CD4-positive, alpha-beta T cell (primary cell): ENCODE measurements at regions not wholly inside any gene's neighbourhood (a gene's known extent, or its start where the extent isn't known, plus 50 kb on each side); places are given as distances from the start of the nearest gene placed in this dataset.
"Not testable (repeated sequence)": the region's sequence is repeated elsewhere in the genome, so short reads cannot be mapped to it uniquely, and the experiment has no call there.

Source experiments
- ATAC-seq: fragments of 200-7000 bp; cut with Tn5 transposase; one replicate; pipeline ENCODE4 v1.10.0; 2022; ENCODE audit warnings: mild to moderate bottlenecking; ENCODE audit not compliant: poor library complexity
- CTCF ChIA-PET: fragments of 350-600 bp; sonication (Branson Sonifier 250); formaldehyde crosslinking; loops from one replicate; lab custom pipeline; 2021; ENCODE audit warnings: antibody characterized with exemption, inconsistent platforms; lab: Charles Lee
- POLR2A ChIA-PET: fragments of 350-600 bp; sonication (Branson Sonifier 250); formaldehyde crosslinking; loops from one replicate; lab custom pipeline; 2021; ENCODE audit warnings: antibody characterized with exemption, inconsistent platforms; lab: Charles Lee
- DNase-seq, 14 experiments: peaks; one replicate each; pipeline ENCODE4 v3.0.0-alpha.2; 2013 to 2020; ENCODE audit warnings: mixed read lengths in 2 of 14
- H3K27ac ChIP-seq, 2 donors: one replicate each; pipeline versions ENCODE4 v1.5.1 to v1.7.0; 2013; ENCODE audit warnings: low read length in 2 of 2, low read depth in 1 of 2, mild to moderate bottlenecking in 1 of 2
- H3K27me3 ChIP-seq, 2 experiments: 1 replicate in 1 of 2; 2 replicates in 1 of 2; pipeline versions ENCODE4 v1.6.1 to v1.7.0; 2013; ENCODE audit warnings: low read length in 2 of 2, control low read depth in 1 of 2, mild to moderate bottlenecking in 1 of 2, moderate library complexity in 1 of 2; ENCODE audit not compliant: insufficient read depth in 2 of 2, control insufficient read depth in 1 of 2
- H3K36me3 ChIP-seq: one replicate; pipeline ENCODE4 v1.6.1; 2013; ENCODE audit warnings: low read length, control low read depth; ENCODE audit not compliant: insufficient read depth
- H3K4me1 ChIP-seq: one replicate; pipeline ENCODE4 v1.6.1; 2013; ENCODE audit warnings: low read length, control low read depth; ENCODE audit not compliant: insufficient read depth
- H3K4me3 ChIP-seq: one replicate; pipeline ENCODE4 v1.5.1; 2013; ENCODE audit warnings: mild to moderate bottlenecking, low read length, moderate library complexity
- H3K9me3 ChIP-seq, 2 experiments: 1 replicate in 1 of 2; 2 replicates in 1 of 2; pipeline versions ENCODE4 v1.6.1 to v1.7.0; 2013; ENCODE audit warnings: low read length in 2 of 2, mild to moderate bottlenecking in 2 of 2, control low read depth in 1 of 2, moderate library complexity in 1 of 2; ENCODE audit not compliant: control insufficient read depth in 1 of 2, insufficient read depth in 1 of 2
- H3K27ac Mint-ChIP-seq: one replicate; pipeline ENCODE4 v1.8.0; 2020; ENCODE audit warnings: mixed read lengths
- H3K27me3 Mint-ChIP-seq: one replicate; pipeline ENCODE4 v1.8.0; 2021; ENCODE audit warnings: mixed read lengths
- H3K36me3 Mint-ChIP-seq: one replicate; pipeline ENCODE4 v1.8.0; 2021; ENCODE audit warnings: low read depth, mixed read lengths
- H3K4me1 Mint-ChIP-seq: one replicate; pipeline ENCODE4 v1.8.0; 2021; ENCODE audit warnings: low read depth, mixed read lengths
- H3K4me3 Mint-ChIP-seq: one replicate; pipeline ENCODE4 v1.8.0; 2020; ENCODE audit warnings: mild to moderate bottlenecking, mixed read lengths
- H3K9me3 Mint-ChIP-seq: one replicate; pipeline ENCODE4 v1.8.0; 2020; ENCODE audit warnings: mixed read lengths
- CTCF ChIP-seq: fragments of 200-600 bp; IDR thresholded peaks from one replicate; pipeline ENCODE4 v1.8.0; 2022; ENCODE audit warnings: antibody characterized with exemption, mild to moderate bottlenecking
- intact Hi-C, 2 experiments: fragments of 100-400 bp; cut with DNase I in 1 of 2; cut with micrococcal nuclease in 1 of 2; formaldehyde crosslinking; loops; one replicate each; pipeline versions ENCODE4 v1.15.1 to v1.9.0; 2023 to 2025; cut with DNase I, micrococcal nuclease

GRCh38 chr13:79185580-79185979 is 220.5 kb downstream of the RBM26 start:
- no peaks in the 10 kb centered on the region for H3K36me3 Mint-ChIP-seq
- Histone ChIP-seq H3K27me3 (no peaks in the 10 kb centered on the region), H3K9me3 (no peaks in the 10 kb centered on the region), H3K27ac (no peak overlapping the region), H3K36me3 (no peaks in the 10 kb centered on the region), H3K4me3 (no peak overlapping the region), H3K4me1 (no peaks in the 10 kb centered on the region)
- no peaks in the 10 kb centered on the region for H3K4me1 Mint-ChIP-seq
- TF ChIP-seq CTCF, result no peak
- DNase-seq (no peak), ATAC-seq (no peak)
- CTCF ChIA-PET, result no interaction called here
- no peaks in the 10 kb centered on the region for H3K9me3 Mint-ChIP-seq
- intact Hi-C loops, result no loop called here
- no peak overlapping the region for H3K27ac Mint-ChIP-seq
- POLR2A ChIA-PET, result interaction anchor here (0.6 kb wide), 1 partner anchor 1055 kb away, joined by 4 read pairs; no protein-coding TSS in a partner anchor
- H3K27me3 Mint-ChIP-seq, result peaks cover 40% of the 10 kb centered on the region
- no peak overlapping the region for H3K4me3 Mint-ChIP-seq

GRCh38 chr13:79183231-79183630 is 222.8 kb downstream of the RBM26 start:
- ATAC-seq (no peak), DNase-seq (no peak)
- H3K9me3 Mint-ChIP-seq, result no peaks in the 10 kb centered on the region
- Histone ChIP-seq H3K4me3 (no peak overlapping the region), H3K9me3 (no peaks in the 10 kb centered on the region), H3K4me1 (no peaks in the 10 kb centered on the region), H3K27me3 (peaks cover 0 to 4% of the 10 kb centered on the region in 2 experiments), H3K27ac (no peak overlapping the region), H3K36me3 (no peaks in the 10 kb centered on the region)
- ChIA-PET CTCF (no interaction called here), POLR2A (no interaction called here)
- intact Hi-C loops, result no loop called here
- H3K4me3 Mint-ChIP-seq, result no peak overlapping the region
- peaks cover 46% of the 10 kb centered on the region for H3K27me3 Mint-ChIP-seq
- no peaks in the 10 kb centered on the region for H3K4me1 Mint-ChIP-seq
- no peaks in the 10 kb centered on the region for H3K36me3 Mint-ChIP-seq
- TF ChIP-seq CTCF, result no peak
- no peak overlapping the region for H3K27ac Mint-ChIP-seq

DNA sequence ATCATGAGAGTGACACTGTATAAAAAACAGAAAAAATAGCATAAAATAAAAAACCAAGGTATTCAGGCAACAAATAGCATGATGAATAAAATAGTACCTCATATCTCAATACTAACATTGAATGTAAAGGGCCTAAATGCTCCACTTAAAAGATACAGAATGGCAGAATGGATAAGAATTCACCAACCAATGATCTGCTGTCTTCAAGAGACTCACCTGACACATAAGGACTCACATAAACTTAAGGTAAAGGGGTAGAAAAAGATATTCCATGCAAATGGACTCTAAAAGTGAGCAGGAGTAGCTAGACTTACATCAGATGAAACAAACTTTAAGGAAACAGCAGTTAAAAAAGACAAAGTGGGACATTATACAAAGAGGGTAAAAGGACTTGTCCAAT is 232.4 kb downstream of the RBM26 start:
- POLR2A ChIA-PET, ATAC-seq: not testable (repeated sequence)

DNA sequence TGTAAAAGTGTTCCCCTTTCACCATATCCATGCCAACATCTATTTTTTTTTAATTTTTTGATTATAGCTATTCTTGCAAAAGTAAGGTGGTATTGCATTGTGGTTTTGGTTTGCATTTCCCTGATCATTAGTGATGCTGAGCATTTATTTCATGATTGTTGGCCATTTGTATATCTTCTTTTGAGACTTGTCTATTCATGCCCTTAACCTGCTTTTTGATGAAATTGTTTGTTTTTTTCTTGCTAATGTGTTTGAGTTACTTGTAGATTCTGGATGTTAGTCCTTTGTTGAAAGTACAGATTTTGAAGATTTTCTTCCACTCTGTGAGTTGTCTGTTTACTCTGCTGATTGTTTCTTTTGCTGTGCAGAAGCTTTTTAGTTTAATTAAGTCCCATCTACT is 233.1 kb downstream of the RBM26 start:
- POLR2A ChIA-PET, intact Hi-C loops, DNase-seq, H3K4me3 ChIP-seq, H3K4me1 Mint-ChIP-seq, CTCF ChIA-PET, ATAC-seq, H3K36me3 Mint-ChIP-seq, H3K36me3 ChIP-seq, H3K4me3 Mint-ChIP-seq, H3K27ac Mint-ChIP-seq, H3K4me1 ChIP-seq, H3K27me3 ChIP-seq, H3K27ac ChIP-seq: not testable (repeated sequence)
- Mint-ChIP-seq H3K9me3 (peaks cover 16% of the 10 kb centered on the region), H3K27me3 (peaks cover 25% of the 10 kb centered on the region)
- peaks cover 0 to 12% of the 10 kb centered on the region in 2 experiments for H3K9me3 ChIP-seq

More for the DNA sequence above, 232.4 kb downstream of the RBM26 start:
- H3K4me1 ChIP-seq, H3K4me3 Mint-ChIP-seq, H3K27ac ChIP-seq, H3K27ac Mint-ChIP-seq, H3K4me3 ChIP-seq, H3K36me3 Mint-ChIP-seq, H3K27me3 ChIP-seq, H3K4me1 Mint-ChIP-seq, H3K36me3 ChIP-seq, intact Hi-C loops, DNase-seq, CTCF ChIA-PET: not testable (repeated sequence)
- peaks cover 26% of the 10 kb centered on the region for H3K27me3 Mint-ChIP-seq
- peaks cover 0 to 12% of the 10 kb centered on the region in 2 experiments for H3K9me3 ChIP-seq
- H3K9me3 Mint-ChIP-seq, result peaks cover 15% of the 10 kb centered on the region
